PC-9 (cell line): ENCODE measurements at regions not wholly inside any gene's neighbourhood (a gene's known extent, or its start where the extent isn't known, plus 50 kb on each side); places are given as distances from the start of the nearest gene placed in this dataset.

Source experiments
- CTCF ChIP-seq: fragments of 200-600 bp; sonication (generic); conservative IDR thresholded peaks from 2 replicates; pipeline ENCODE4 v1.6.1; 2017; ENCODE audit warnings: mixed run types, antibody characterized with exemption, mild to moderate bottlenecking, moderate library complexity
- EZH2 ChIP-seq: fragments of 200-600 bp; sonication (generic); IDR thresholded peaks from 2 replicates; pipeline ENCODE4 v1.8.0; 2017; ENCODE audit warnings: antibody characterized with exemption, low read depth

GRCh38 chr11:69965821-69966582 lies 112.1 kb upstream of the ANO1 start:
- TF ChIP-seq CTCF (no peak), EZH2 (no peak)
